Keratinocyte (primary cell): ENCODE measurements at regions not wholly inside any gene's neighbourhood (a gene's known extent, or its start where the extent isn't known, plus 50 kb on each side); places are given as distances from the start of the nearest gene placed in this dataset.

Source experiments
- DNase-seq: peaks from one replicate; pipeline ENCODE4 v3.0.0-alpha.2; 2011; ENCODE audit warnings: low read depth, missing footprints, low spot score
- FAIRE-seq: peaks from 2 replicates; lab custom pipeline; 2011; peaks lifted over from hg19 to GRCh38; lab: Jason Lieb, UNC
- H2AFZ ChIP-seq: 2 replicates; pipeline ENCODE4 v1.6.0; 2012; ENCODE audit warnings: low read length, control low read depth, inconsistent platforms; ENCODE audit not compliant: control insufficient read depth
- H3K27ac ChIP-seq: 2 replicates; pipeline ENCODE4 v1.5.1; 2011; ENCODE audit warnings: low read length; ENCODE audit not compliant: control insufficient read depth, insufficient read depth
- H3K27me3 ChIP-seq: 3 replicates; pipeline ENCODE4 v1.6.0; 2011; ENCODE audit warnings: low read length; ENCODE audit not compliant: control insufficient read depth, insufficient read depth; ENCODE audit errors: extremely low read depth
- H3K36me3 ChIP-seq, 2 experiments: 2 replicates in 1 of 2; 3 replicates in 1 of 2; pipeline ENCODE4 v1.5.1; 2011; ENCODE audit warnings: low read length in 2 of 2, mild to moderate bottlenecking in 1 of 2; ENCODE audit not compliant: control insufficient read depth in 2 of 2, insufficient read depth in 2 of 2; ENCODE audit errors: extremely low read depth in 1 of 2
- H3K4me1 ChIP-seq: 3 replicates; pipeline ENCODE4 v1.5.1; 2011; ENCODE audit warnings: low read length; ENCODE audit not compliant: control insufficient read depth, insufficient read depth; ENCODE audit errors: extremely low read depth
- H3K4me2 ChIP-seq: 3 replicates; pipeline ENCODE4 v1.6.0; 2011; ENCODE audit warnings: low read depth, low read length; ENCODE audit not compliant: control insufficient read depth, insufficient read depth; ENCODE audit errors: extremely low read depth
- H3K4me3 ChIP-seq, 3 experiments: fragments of 200-600 bp in 1 of 3; sonication (generic) in 1 of 3; 2 replicates in 2 of 3; 3 replicates in 1 of 3; pipeline ENCODE4 v1.5.1; 2011 to 2016; ENCODE audit warnings: low read length in 3 of 3, mild to moderate bottlenecking in 3 of 3, control low read depth in 2 of 3, inconsistent platforms in 1 of 3, low read depth in 1 of 3, mixed read lengths in 1 of 3, mixed run types in 1 of 3, moderate library complexity in 1 of 3; ENCODE audit not compliant: control insufficient read depth in 2 of 3, insufficient read depth in 2 of 3; ENCODE audit errors: extremely low read depth in 1 of 3
- H3K79me2 ChIP-seq: 2 replicates; pipeline ENCODE4 v1.6.0; 2012; ENCODE audit warnings: low read length; ENCODE audit not compliant: control insufficient read depth, insufficient read depth
- H3K9ac ChIP-seq: 3 replicates; pipeline ENCODE4 v1.6.0; 2011; ENCODE audit warnings: low read length; ENCODE audit not compliant: control insufficient read depth, insufficient read depth; ENCODE audit errors: extremely low read depth
- H3K9me1 ChIP-seq: 3 replicates; pipeline ENCODE4 v1.6.0; 2011; ENCODE audit warnings: low read length; ENCODE audit not compliant: control insufficient read depth, insufficient read depth; ENCODE audit errors: extremely low read depth
- H3K9me3 ChIP-seq: 2 replicates; pipeline ENCODE4 v1.5.1; 2012; ENCODE audit warnings: low read depth, low read length; ENCODE audit not compliant: control insufficient read depth
- H4K20me1 ChIP-seq: 3 replicates; pipeline ENCODE4 v1.6.0; 2011; ENCODE audit warnings: low read length; ENCODE audit not compliant: control insufficient read depth, insufficient read depth; ENCODE audit errors: extremely low read depth
- CTCF ChIP-seq, 3 experiments: IDR thresholded peaks in 1 of 3; conservative IDR thresholded peaks in 1 of 3; optimal IDR thresholded peaks in 1 of 3; 2 replicates in 2 of 3; 3 replicates in 1 of 3; pipeline versions ENCODE3 to v1.5.1; 2011; ENCODE audit warnings: low read length in 3 of 3, mild to moderate bottlenecking in 3 of 3, moderate library complexity in 2 of 3, control low read depth in 1 of 3, inconsistent platforms in 1 of 3; ENCODE audit not compliant: insufficient read depth in 2 of 3; ENCODE audit errors: extremely low read depth in 1 of 3
- EZH2 ChIP-seq: IDR thresholded peaks from one replicate; pipeline ENCODE4 v1.6.1; 2012; ENCODE audit warnings: inconsistent platforms, mild to moderate bottlenecking, low read length, moderate library complexity
- dilution Hi-C: fragments of 300-500 bp; cut with MboI; formaldehyde crosslinking; loops from one replicate; pipeline ENCODE4 v1.7.0; 2020; ENCODE audit warnings: low sequenced_read_pairs; ENCODE audit not compliant: extremely low pct_ligation_motif_present

- no peak for DNase-seq
- dilution Hi-C loops = no loop called here
- Histone ChIP-seq H2AFZ (no peak overlapping the region), H3K27me3 (no peaks in the 10 kb centered on the region), H3K9me1 (no peaks in the 10 kb centered on the region), H3K79me2 (no peaks in the 10 kb centered on the region), H3K4me3 (no peak overlapping the region), H4K20me1 (no peaks in the 10 kb centered on the region), H3K9me3 (no peaks in the 10 kb centered on the region), H3K4me1 (peaks cover 5% of the 10 kb centered on the region), H3K27ac (no peak overlapping the region), H3K9ac (no peak overlapping the region), H3K4me2 (no peak overlapping the region), H3K36me3 (no peaks in the 10 kb centered on the region)
- FAIRE-seq = no peak
- TF ChIP-seq CTCF (optimal IDR thresholded peaks at IDR 0.05 in 1 of 3, IDR thresholded peaks at IDR 0.05 in 1 of 3, conservative IDR thresholded peaks at IDR 0.05 in 1 of 3; ENCODE audit: extremely low read depth in 1 of 3, insufficient read depth in 2 of 3, low read length in 3 of 3) = no peak
- no peak for TF ChIP-seq EZH2
Observed at GRCh38 chr4:79636991-79637390, 229.0 kb upstream of the GK2 start.

DNA sequence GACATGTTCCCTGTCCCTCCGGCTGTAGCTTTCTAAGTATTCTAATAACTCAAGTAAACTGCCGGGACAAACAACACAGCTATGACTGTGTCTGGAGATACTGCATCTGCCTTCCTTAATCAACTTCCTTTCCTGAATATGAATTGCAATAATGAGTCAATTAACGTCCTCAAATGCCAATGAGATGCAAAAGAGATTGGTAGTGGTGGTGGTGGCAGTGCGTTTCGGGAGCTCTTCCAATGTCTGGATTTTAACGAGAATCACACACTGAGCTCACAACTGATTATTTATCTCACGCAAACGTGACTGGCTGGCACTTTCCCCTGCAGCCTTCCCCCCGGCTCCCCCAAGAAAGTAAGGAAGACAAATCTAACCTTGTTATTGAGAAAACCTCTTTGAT, 226.1 kb upstream of the GK2 start:
- dilution Hi-C loops = no loop called here
- Histone ChIP-seq H3K36me3 (no peaks in the 10 kb centered on the region), H3K9me1 (no peaks in the 10 kb centered on the region), H3K9ac (no peak overlapping the region), H3K9me3 (no peaks in the 10 kb centered on the region), H4K20me1 (no peaks in the 10 kb centered on the region), H3K79me2 (no peaks in the 10 kb centered on the region), H3K27ac (no peak overlapping the region), H3K4me3 (no peak overlapping the region), H3K4me2 (no peak overlapping the region), H3K4me1 (peaks cover 6% of the 10 kb centered on the region), H3K27me3 (no peaks in the 10 kb centered on the region), H2AFZ (no peak overlapping the region)
- DNase-seq (no peak), FAIRE-seq (no peak)
- no peak for TF ChIP-seq CTCF (optimal IDR thresholded peaks at IDR 0.05 in 1 of 3, IDR thresholded peaks at IDR 0.05 in 1 of 3, conservative IDR thresholded peaks at IDR 0.05 in 1 of 3; ENCODE audit: extremely low read depth in 1 of 3, insufficient read depth in 2 of 3, low read length in 3 of 3)
- TF ChIP-seq EZH2 = no peak
